ENCODE measurements at regions not wholly inside any gene's neighbourhood (a gene's known extent, or its start where the extent isn't known, plus 50 kb on each side); places are given as distances from the start of the nearest gene placed in this dataset.

GRCh38 chr15:93612953-93613352, 523.9 kb upstream of the RGMA start:
- H3K9me3 ChIP-seq (ENCODE audit: control insufficient read depth, low read length), result no peaks in the 10 kb centered on the region
- H3K36me3 ChIP-seq (ENCODE audit: control insufficient read depth, insufficient read depth, low read length), result no peaks in the 10 kb centered on the region
- DNase-seq, result no peak
- no peaks in the 10 kb centered on the region for H3K27me3 Mint-ChIP-seq (ENCODE audit: insufficient read depth)
- H3K27ac ChIP-seq (ENCODE audit: low read depth, low read length), result no peak overlapping the region
- H3K9ac ChIP-seq (ENCODE audit: extremely low read depth, low read length, poor library complexity, severe bottlenecking), result no peak overlapping the region
- H3K27me3 ChIP-seq (ENCODE audit: control insufficient read depth, insufficient read depth, low read length, poor library complexity, severe bottlenecking), result no peaks in the 10 kb centered on the region
- 83% methylated on average over 1 of the region's 2 CpGs; no CpG with 5 or more reads in 1 of the 2 experiments for WGBS, 2 experiments (ENCODE audit: insufficient coverage in 1 of 2, insufficient read length in 1 of 2)
- no peak overlapping the region for H3K27ac Mint-ChIP-seq
- TF ChIP-seq CTCF (conservative IDR thresholded peaks at IDR 0.05), result no peak
- no peak overlapping the region for H3K4me3 ChIP-seq (ENCODE audit: low read length)
- no peaks in the 10 kb centered on the region for H3K4me1 ChIP-seq (ENCODE audit: control insufficient read depth, insufficient read depth, low read length)
- peaks cover 2% of the 10 kb centered on the region for H3K4me1 Mint-ChIP-seq
- H3K36me3 Mint-ChIP-seq (ENCODE audit: low read depth), result no peaks in the 10 kb centered on the region
- H3K4me3 Mint-ChIP-seq, result no peak overlapping the region
- H3K9me3 Mint-ChIP-seq, result no peaks in the 10 kb centered on the region

DNA sequence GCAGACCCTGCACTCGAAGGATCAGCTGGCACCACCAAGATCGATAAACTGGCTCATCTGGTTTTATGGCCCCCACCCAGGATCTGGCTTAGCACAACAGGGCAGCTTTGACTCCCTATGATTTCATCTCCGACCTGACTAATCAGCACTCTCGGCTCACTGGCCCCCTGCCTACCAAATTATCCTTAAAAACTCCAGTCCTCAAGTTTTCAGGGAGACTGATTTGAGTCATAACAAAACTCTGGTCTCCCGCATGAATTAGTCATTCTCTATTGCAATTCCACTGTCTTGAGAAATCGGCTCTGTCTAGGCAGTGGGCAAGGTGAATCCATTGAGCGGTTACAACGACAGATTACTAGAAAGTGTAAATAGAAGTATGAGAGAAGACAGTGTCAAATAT, 521.9 kb upstream of the RGMA start:
- Mint-ChIP-seq H3K36me3 (ENCODE audit: low read depth) (no peaks in the 10 kb centered on the region), H3K9me3 (no peaks in the 10 kb centered on the region), H3K4me1 (no peaks in the 10 kb centered on the region), H3K27ac (no peak overlapping the region), H3K4me3 (no peak overlapping the region), H3K27me3 (ENCODE audit: insufficient read depth) (no peaks in the 10 kb centered on the region)
- no peak for DNase-seq
- Histone ChIP-seq H3K27me3 (ENCODE audit: control insufficient read depth, insufficient read depth, low read length, poor library complexity, severe bottlenecking) (no peaks in the 10 kb centered on the region), H3K4me3 (ENCODE audit: low read length) (no peak overlapping the region), H3K9ac (ENCODE audit: extremely low read depth, low read length, poor library complexity, severe bottlenecking) (no peak overlapping the region), H3K36me3 (ENCODE audit: control insufficient read depth, insufficient read depth, low read length) (no peaks in the 10 kb centered on the region), H3K27ac (ENCODE audit: low read depth, low read length) (no peak overlapping the region), H3K9me3 (ENCODE audit: control insufficient read depth, low read length) (no peaks in the 10 kb centered on the region), H3K4me1 (ENCODE audit: control insufficient read depth, insufficient read depth, low read length) (no peaks in the 10 kb centered on the region)
- no peak for TF ChIP-seq CTCF (conservative IDR thresholded peaks at IDR 0.05)
- 93 to 94% methylated on average over 6 to 8 of the region's 8 CpGs for WGBS, 2 experiments (ENCODE audit: insufficient coverage in 1 of 2, insufficient read length in 1 of 2)

GRCh38 chr15:93608643-93609148, 519.7 kb upstream of the RGMA start:
- TF ChIP-seq CTCF (conservative IDR thresholded peaks at IDR 0.05), result no peak
- peaks cover 9% of the 10 kb centered on the region for H3K4me1 Mint-ChIP-seq
- no peak overlapping the region for H3K9ac ChIP-seq (ENCODE audit: extremely low read depth, low read length, poor library complexity, severe bottlenecking)
- no peak overlapping the region for H3K4me3 ChIP-seq (ENCODE audit: low read length)
- H3K27me3 ChIP-seq (ENCODE audit: control insufficient read depth, insufficient read depth, low read length, poor library complexity, severe bottlenecking), result no peaks in the 10 kb centered on the region
- H3K9me3 ChIP-seq (ENCODE audit: control insufficient read depth, low read length), result no peaks in the 10 kb centered on the region
- no peak overlapping the region for H3K27ac Mint-ChIP-seq
- DNase-seq, result no peak
- 90 to 100% methylated on average over 2 to 3 of the region's 3 CpGs for WGBS, 2 experiments (ENCODE audit: insufficient coverage in 1 of 2, insufficient read length in 1 of 2)
- peaks cover 9% of the 10 kb centered on the region for H3K4me1 ChIP-seq (ENCODE audit: control insufficient read depth, insufficient read depth, low read length)
- H3K27ac ChIP-seq (ENCODE audit: low read depth, low read length), result no peak overlapping the region
- H3K27me3 Mint-ChIP-seq (ENCODE audit: insufficient read depth), result no peaks in the 10 kb centered on the region
- H3K36me3 Mint-ChIP-seq (ENCODE audit: low read depth), result no peaks in the 10 kb centered on the region
- no peak overlapping the region for H3K4me3 Mint-ChIP-seq
- H3K9me3 Mint-ChIP-seq, result no peaks in the 10 kb centered on the region
- H3K36me3 ChIP-seq (ENCODE audit: control insufficient read depth, insufficient read depth, low read length), result no peaks in the 10 kb centered on the region

Measured in endodermal cell (in vitro differentiated cells).